Fibroblast of skin of abdomen (primary cell): ENCODE measurements at regions not wholly inside any gene's neighbourhood (a gene's known extent, or its start where the extent isn't known, plus 50 kb on each side); places are given as distances from the start of the nearest gene placed in this dataset.
A peak's percentile ranks its signal among the peaks of the same experiment; 100 is the strongest.
"Not testable (repeated sequence)": the region's sequence is repeated elsewhere in the genome, so short reads cannot be mapped to it uniquely, and the experiment has no call there.

ENCODE experiments used
- DNase-seq: peaks from one replicate; pipeline ENCODE4 v3.0.0-alpha.2; 2013

DNA sequence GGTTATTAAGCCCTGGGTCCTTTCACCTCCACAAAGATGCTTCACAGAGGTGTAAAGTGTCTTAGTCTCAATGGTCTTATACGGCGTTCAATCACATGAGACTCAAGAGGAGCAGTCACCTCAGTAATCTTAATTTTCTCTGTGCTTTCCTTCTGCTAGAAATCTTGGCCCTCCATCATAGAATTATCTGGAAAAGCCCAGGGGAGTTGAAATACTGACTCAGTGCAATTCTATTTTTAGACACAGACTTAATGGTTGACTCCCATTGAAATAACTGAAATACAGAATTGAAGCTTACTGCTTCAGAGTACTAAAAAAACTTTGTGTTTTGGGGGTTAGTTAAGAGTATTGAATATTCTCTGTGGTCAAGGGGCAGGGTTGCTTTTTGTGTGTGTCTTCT, 94.5 kb upstream of the IL15 start:
- DNase-seq, result peak; percentile 46

DNA sequence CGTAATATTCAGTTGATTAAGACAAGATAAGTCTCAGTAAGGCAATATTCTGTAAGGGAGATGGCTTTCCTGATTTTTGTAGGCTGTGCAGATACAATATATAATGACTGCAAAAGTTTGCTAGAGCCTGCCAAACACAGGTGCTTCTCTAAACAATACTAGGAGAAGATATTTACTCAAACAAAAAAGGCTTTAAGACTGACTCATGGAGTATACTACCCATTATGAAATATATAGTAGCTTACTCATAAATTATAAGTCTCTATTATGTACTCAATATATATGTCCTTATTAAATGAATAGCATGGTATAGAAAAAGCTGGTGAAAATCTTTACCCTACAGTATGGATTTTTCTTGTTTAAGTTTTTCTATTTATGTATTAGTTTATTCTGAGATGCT, 93.2 kb upstream of the IL15 start:
- DNase-seq, result no peak

DNA sequence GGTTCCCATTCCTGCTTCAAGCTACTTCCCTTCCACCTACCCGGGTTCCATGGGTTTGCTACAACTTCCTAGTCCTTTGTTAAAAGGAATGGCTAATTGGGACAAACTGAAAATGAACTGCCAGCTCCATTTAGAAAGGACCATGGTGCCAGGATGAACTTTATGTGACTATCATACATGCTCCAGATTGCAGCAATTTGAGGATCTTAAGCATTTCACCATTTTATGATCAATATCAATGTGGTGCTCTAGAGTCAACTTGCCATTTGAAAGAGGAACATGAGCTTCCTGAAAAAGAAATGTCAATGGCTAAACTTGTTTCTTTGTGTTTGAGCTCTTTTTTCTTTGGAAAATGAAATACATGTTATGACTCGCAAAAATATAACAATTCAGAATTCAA, 92.7 kb upstream of the IL15 start:
- DNase-seq, result no peak

DNA sequence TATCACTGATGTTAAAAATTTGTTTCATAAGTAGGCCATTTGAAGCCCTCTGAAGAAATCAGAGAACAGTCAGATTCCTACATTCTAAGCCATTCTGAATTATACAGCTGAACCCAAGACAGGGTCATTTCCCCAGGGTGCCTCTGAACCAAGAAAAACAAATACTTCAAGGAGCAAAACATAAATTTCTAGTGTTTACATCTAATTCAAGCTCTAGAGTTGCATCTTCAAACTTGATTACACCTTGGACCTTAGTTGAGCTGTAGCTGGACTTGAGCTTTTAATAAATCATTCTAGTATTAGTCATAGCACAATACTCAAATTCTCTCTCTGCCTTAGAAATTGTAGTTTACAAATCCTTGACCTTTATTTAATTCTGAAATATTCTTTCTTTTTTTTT, 87.6 kb upstream of the IL15 start:
- DNase-seq, result no peak

DNA sequence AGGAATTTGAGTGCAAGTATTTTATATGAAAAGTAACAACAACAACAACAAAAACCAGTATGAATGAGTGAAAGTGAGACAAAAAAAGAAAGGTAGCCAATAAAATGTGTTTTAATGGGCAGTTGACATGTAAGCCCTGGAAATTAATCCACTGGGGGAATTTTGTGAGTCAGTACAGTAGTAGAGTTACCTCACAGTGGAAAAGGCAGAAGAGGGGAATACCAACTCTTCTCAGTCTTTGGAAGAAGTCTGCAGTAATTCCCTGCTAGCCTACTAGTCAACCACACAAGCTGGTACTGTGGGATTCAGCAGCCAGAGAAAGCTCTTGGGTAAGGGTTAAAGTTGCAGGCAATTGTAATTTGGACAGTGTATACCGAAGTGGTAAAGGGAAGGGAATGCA, 76.3 kb upstream of the IL15 start:
- no peak for DNase-seq

DNA sequence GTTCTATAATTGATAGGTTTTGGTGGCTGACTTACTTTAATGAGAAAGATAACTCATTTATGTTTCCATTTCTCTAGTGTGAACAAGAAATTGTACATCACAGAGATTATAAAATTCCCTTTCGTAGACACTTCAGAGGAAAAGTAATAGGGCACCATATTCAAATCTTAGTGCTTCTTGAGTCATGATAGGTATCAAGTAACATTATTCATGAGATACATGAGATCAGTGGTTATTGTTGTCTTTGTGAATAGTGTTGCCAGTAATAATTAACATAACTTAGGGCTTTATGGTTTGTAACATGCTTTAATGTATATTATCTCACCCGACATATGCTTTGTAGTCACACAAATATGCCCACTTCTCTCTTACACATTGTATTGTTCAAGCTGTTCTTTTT, 73.7 kb upstream of the IL15 start:
- DNase-seq, result no peak

DNA sequence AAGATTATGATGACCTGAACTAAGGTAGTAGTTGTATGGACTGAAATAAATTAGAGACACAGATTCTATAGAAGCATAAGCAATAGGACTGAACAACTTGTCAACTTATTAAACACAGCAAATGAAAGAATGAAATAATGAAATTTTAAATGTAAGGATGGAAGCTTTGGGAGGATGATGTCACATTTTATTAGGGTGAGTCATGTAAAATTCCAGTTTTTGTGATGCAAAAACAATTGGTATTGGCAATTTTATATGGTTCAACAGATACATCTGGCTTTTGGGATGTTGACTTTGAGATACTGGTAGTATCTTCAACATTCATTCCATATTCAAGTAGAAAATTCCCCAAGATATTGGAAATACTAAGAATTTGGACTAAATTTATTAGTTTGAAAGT, 72.7 kb upstream of the IL15 start:
- no peak for DNase-seq

DNA sequence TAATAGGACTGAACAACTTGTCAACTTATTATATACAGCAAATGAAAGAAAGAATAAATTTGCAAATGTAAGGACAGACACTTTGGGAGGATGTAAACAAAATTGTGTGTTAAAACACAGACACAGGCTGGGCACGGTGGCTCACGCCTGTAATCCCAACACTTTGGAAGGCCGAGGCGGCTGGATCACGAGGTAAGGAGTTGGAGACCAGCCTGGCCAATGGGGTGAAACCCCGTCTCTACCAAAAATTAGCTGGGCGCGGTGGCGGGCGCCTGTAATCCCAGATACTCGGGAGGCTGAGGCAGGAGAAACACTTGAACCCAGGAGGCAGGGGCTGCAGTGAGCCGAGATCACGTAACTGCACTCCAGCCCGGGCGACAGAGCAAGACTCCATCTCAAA, 71.4 kb upstream of the IL15 start:
- not testable (repeated sequence) for DNase-seq

DNA sequence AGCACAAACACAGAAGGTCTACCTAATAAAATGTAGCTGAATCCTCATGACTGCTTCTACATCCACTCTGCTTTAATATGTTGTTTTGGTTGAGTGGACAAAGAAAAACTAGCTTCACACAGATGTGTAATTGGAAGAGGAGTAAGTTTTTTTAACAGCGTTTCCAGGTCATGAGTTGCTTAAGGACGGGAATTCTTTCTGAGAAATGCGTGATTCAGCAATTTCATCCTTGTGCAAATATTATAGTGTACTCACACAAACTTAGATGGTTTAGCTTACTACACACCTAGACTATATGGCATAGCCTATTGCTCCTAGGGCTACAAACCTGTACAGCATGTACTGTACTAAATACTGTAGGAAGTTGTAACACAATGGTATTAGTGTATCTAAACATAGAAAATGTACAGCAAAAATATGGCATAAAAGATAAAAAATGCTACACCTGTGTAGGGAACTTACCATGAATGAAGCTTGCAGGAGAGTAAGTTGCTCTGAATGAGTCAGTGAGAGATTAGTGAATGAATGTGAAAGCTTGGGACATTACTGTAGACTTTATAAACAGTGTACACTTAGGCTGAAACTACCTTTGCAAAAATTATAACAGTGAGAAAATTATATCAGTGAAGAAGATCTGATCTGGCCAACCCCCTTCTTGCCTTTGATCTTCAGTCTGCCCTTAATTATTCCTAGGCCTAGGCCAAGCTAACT, 70.8 kb upstream of the IL15 start:
- DNase-seq, result no peak

DNA sequence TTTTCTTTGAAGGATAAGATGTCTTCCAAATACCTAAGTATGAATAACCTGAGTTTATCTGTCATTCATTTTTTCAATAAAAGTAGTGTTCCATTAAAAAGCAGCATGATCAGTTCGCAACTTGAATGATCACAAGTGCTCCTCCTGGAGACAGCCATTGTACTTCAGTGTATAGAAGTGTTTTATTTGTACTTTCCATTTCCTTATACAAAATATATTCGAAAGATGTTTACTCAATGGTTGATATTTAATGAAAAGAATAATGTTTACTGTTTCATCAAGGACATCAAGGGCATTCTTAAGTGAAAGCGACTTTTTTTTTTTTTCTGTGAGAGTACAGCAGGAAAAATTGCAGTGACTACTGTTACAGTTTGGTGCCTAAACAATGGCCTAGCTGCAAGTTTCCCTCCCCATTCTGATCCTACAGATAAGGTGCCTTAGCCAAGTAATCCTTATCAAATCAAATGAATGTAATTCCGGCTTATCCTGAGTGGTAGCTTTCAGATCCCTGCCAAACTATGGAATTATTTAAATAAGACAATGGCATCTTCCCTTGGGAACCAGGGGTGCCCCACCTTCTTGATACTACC, 69.0 kb upstream of the IL15 start:
- no peak for DNase-seq

DNA sequence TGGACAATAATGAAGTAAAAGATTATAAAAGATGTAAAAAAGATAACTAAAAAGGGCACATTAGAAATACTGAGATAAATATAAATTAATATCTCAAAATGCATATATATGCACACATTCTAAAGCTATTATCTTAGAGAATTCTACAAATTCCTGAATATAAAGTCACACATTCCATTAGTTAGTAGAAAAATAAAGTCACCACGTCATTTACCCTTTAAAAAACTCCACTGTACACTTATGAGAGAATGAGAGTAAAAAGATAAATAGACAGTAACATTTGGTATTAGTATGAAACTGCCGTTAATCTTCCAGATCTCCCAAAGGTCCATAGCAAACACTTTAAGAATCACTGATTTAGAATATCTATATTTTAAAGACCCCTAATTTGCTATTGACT, 67.2 kb upstream of the IL15 start:
- peak; percentile 59 for DNase-seq

DNA sequence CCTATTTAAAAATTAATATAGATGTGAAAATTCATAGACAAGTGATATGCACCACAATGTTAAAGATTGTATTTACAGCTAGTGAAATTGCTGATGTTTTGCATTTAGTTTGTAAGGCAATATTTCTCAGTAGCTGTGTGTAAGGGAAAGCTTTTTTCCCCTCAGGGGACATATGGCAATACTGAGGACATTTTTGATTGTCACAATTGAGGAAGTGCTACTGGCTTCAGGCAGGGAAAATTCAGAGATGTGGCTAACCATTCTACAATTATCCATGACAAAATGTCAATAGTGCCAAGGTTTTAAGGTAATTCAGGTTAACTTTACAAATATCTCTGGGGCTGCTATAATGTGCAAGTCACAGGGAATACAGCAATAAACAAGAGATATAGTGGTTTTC, 66.1 kb upstream of the IL15 start:
- no peak for DNase-seq

DNA sequence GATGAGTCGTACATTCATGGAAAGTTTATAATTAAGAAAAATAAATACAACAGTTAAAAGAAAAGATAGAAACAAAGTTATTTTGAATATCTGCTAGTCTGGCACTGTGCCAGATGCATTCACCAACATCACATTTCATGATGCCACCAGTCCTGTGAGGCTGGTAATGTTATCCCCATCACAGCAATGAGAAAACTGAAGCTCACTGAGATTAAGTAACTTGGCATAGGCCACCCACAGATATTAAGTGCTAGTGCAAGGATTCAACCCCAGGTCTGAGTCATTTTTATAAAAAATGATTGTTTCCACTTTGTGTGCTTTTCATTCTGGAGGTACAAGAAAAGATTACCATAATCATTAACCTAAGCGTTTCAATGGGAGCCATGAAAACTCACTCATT, 65.0 kb upstream of the IL15 start:
- DNase-seq, result peak; percentile 47

DNA sequence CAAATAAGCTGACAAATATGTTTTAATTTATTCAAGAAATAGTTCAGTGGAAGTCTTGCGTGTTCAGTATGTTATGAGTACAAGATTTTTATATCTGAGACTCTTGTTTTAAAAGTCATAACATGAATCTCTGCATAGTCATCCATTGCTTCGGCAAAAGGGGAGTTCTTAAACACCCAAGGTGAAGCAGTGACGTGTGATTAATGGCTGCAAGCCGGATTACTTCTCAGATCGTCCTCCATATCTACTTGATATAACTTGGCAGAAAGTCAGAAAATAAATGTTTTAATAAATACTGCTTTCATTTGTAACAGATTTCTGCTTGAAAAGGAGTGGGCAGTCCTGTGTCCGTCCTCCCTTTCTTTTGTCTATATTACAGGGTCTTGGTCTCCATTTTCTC, 64.6 kb upstream of the IL15 start:
- no peak for DNase-seq

DNA sequence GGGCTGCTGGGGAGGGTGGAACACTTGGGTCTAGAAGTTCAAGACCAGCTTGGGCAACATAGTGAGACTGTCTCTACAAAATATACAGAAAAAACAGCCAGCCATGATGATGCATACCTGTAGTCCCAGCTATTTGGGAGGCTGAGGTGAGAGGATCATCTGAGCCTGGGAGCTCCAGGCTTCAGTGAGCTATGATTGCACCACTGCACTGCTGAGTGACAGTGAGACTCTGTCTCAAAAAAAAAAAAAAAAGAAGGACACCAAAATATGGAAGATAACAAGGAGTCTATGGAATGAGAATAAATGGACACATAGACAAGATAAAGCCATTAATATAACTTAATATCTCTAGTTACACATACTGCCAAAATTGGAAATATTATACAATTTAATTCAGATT, 62.7 kb upstream of the IL15 start:
- no peak for DNase-seq

DNA sequence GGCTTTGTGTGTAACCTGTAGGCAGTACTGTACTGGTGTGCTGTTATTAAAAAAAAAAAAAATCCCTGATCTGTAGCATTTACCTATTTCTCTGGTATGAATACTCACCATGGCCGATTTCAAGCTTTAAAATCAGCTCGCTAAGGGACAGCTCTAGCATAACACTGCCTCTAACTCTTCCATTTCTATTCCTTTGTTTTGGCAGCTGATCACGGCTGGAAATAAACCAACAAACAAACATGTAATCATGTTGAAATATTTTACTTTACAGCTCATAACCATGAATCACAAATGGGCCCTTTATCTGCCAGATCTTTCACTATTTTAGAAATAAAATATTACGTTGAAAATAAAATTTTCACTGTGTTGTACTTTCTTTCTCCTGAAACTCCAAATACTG, 60.5 kb upstream of the IL15 start:
- no peak for DNase-seq

DNA sequence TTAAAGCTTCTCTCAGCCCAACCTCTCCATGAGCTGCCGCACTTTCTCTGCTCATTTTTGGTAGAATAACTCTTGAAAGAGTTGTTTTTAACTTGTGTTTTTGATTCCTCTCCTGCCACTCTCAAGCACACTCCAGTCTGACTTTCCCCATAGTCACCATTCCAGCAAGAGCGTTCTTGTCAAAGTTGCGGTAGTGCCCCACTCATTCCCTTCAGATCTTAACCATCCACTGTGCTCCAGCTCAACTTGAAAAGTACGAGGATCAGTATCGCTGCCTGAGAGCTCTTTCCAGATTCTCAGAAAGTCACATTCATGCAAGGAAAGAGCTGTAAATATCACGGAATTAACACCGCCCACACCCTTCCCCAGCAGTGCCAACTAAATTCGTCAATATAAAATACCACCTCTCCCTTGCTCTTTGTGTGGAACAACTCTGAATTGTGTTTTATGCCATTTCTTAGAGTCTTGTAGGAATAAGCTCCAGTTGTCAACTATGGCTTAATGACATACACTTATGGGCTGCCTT, 59.7 kb upstream of the IL15 start:
- no peak for DNase-seq

DNA sequence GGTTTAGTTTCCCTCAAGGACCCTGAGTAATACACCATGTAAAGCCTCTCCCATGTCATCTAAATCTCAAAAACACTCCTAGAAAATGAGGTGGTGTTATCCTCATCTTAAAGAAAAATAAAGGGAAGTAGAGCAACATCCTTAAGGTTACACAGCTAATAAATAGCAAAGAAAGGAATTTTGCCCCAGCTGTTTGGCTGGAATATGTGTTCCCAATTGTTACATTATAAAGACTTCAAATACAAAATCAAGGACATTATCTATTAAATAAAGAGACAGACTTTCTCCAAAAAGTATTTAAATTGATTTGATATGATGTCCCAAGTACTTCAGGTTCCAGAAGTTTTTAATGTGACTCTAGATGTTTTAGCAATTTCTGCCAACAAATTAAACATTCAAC, 57.9 kb upstream of the IL15 start:
- no peak for DNase-seq

DNA sequence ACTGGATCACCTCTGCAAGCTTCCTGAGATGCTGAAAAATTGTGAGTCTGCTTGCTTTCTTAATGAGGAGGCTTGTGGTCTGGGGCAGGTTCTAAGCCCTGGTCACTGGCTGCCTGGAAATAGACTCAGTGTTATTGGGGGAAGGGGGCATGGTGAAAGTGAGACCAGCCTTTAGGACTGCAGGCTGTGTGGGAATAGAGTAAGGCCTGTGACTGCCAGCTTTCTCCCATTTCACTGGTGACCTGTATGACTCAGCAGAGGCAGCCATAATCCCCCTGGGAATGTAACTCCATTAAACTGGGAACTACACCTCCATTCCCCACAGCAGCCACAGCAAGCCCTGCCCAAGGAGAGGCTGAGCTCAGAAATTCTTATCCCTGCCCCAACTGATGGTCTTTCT, 55.9 kb upstream of the IL15 start:
- DNase-seq, result no peak
